ENCODE measurements at regions not wholly inside any gene's neighbourhood (a gene's known extent, or its start where the extent isn't known, plus 50 kb on each side); places are given as distances from the start of the nearest gene placed in this dataset.
A peak's percentile ranks its signal among the peaks of the same experiment; 100 is the strongest.
"Not testable (repeated sequence)": the region's sequence is repeated elsewhere in the genome, so short reads cannot be mapped to it uniquely, and the experiment has no call there.

DNA sequence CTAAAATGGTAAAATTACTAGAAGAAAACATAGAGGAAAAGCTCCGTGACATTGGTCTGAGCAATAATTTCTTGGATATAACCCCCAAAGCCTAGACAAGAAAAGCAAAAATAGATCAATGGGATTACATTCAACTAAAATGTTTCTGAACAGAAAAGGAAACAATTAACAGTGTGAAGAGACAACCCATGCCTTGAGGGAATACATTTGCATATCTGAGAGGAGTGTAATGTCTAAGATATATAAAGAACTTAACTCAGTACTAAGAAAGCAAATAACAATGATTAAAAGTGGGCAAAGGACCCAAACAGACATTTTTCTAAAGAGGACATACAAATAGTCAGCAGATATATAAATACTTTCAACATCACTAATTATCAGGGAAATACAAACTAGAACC lies 206.2 kb downstream of the VAPA start:
- DNase-seq (ENCODE audit: low read depth): no peak

DNA sequence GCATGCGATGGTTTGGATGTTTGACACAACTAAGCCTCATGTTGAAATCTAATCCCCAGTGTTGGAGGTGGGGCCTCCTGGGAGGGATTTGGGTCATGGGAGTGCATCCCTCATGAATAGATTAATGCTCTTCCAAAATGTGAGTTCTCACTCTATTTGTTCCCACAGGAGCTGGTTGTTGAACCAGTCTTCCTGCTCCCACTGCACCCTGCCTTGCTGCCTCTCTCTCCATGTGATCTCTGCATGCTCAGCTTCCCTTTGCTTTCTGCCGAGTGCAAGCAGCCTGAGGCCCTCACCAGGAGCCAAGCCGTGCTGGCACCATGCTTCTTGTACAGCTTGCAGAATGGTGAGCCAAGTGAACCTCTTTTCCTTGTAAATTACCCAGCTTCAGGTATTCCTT lies 206.8 kb downstream of the VAPA start:
- no peak for DNase-seq (ENCODE audit: low read depth)

DNA sequence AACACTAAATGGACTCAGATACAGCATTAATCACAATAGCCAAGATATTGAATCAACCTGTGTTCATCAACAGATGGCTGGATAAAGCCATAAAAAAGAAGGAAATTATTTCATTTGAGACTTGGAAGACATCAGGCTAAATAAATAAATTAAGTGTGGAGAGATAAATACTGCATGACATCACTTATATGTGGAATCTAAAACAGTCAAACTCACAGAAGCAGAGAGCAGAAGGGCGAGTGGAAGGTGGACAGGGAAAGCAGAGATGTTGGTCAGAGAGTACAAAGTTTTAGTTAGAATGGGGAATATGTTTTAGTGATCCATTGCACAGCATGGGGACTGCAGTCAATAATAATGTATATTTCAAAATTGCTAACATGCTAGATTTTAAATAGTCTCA lies 207.2 kb downstream of the VAPA start:
- no peak for DNase-seq (ENCODE audit: low read depth)

DNA sequence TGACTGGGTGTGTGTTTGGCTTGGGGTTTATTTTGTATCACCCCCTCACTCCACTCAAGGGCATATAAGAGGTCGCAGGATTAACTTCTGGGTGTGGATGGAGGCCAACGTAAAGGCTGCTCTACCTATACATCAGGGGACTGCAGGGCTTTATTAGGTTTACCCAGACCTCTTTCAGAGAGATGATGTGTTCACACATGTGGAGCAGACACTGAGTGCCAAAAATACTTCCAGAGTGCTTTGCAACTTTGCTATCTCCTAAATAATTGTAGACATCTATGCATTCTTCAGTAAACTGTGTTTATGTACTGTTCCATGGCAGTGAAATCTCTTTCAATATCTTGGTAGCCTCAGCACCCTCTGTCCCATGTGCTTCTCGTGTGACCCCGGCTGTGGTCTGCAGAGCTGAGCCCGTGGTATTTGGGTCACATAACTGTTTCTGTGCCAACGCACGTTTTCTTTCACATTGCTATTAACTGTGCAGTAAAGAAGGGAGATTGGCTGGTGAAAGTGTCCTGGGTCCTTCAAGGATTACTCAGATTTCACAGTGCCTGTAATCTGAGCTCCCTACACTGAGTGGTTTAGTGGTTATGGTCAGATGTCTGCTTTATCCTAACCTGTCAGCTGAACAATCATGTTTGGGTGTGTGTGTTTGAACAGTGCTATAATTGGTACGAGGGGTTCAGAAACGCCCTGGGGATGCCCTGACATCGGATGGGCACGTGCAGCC lies 208.1 kb downstream of the VAPA start:
- DNase-seq (ENCODE audit: low read depth): peak; percentile 95

DNA sequence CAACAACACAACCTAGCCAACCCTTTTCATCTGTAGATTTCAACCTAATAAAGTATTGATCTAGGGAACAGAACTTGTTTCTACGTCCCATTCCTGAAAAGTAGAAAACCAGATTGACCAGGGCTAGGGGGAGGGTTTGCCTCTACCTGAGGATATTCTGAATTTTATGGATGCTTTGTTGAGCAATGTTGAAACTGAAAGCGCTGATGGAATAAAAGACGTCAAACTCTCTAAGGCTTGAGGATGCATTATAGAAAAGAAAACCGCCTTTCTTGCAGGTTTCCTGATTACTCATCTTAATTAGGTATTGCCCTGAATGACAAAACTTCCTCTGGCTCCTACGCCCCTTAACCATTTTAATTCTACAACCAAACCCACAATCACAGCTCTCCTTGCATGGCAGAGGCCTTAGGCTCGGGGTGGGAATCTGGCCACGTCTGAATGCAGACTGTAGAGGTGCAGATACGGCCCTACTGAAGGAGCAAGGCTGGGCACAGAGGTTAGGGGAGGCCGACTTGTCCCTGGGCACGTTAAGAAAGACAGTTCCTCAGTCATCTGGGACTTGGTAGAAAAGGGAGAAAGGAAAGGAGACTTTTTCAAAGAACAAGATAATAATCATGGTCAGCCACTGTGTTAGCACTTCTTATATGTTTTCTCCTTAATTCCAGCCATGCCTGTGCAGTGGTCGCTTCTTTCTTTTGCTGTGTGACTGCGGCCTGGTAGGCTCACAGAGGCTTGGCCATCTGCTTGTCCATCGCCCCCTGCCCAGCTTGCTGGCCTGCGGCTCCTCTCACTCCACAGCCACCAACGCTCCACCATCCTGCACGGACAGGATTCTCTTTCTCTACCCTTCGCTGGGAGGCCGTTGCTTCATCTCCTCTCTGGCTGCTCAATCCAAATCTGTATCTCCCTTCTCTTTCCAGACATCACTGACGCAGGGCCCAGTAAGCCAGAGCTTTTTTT lies 209.5 kb downstream of the VAPA start:
- DNase-seq (ENCODE audit: low read depth): peak; percentile 77

DNA sequence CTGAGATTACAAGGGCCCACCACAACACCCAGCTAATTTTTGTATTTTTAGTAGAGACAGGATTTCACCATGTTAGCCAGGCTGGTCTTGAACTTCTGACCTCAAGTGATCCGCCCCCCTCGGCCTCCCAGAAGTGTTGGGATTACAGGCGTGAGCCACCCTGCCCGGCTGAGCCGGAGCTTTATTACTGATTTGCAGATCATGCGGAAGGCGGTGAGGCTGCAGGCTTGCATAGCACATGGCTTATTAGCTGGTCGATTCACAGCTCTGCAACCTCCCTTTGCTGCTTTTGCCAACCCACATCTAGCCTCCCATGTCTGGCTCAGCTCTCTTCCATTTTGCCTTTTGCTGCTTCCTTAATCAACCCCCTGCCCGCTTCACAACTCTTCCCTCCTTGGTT lies 210.3 kb downstream of the VAPA start:
- no peak for DNase-seq (ENCODE audit: low read depth)

DNA sequence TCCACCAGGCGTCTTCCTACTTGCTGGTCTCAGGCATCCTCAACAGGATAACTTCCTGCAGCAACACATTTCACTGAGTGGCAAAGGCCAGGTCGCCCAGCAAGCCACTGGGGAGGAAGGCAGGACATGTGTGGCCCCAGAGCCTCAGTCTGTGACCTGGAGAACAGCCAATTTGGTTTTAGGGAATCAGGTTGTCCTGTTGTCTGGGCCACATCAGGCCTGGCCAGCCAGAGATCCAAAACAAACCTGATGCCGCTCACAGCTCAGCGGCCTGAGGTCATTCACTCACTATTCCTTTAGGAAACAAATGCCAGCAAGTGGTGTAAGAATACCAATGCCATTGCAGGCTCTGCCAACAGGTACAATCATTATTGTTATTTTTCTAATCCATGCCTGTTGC lies 210.7 kb downstream of the VAPA start:
- no peak for DNase-seq (ENCODE audit: low read depth)

DNA sequence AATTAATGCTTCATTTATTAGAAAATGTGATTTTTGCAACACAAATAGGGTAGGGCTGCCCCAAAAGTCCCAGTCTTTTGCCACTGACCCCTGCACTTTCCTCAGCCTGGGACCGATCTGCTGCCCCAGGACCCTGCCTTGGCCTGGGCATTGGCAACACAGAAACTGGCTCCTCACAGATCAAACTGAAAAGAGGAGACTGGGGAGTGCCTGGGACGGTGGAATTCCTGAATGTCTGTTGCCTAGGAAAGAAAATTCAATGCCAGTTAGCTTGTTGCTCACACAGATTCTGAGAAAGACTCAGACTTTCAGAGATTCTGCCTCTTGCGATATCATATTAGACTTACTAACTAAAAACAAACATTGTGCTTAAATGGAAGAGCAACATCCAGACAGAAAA lies 211.2 kb downstream of the VAPA start:
- no peak for DNase-seq (ENCODE audit: low read depth)

DNA sequence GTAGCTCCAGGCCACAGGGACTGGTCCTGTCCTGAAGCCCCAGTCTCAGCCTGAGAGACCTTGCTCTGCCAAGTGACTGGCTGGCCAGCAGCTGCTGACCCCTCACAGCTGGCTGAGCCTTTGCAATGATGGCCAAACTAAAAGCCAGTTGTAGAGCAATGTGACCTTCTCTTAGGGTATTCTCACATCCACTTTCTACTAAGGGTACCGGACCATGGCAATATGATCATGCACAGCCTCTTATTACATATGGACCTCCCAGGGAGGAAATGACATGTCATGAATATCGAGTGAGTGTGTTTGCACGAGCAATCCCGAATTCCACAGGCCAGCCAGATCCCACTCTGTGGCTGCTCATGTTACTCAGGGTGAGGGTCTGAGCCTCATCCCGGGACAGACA lies 213.9 kb downstream of the VAPA start:
- DNase-seq (ENCODE audit: low read depth): no peak

DNA sequence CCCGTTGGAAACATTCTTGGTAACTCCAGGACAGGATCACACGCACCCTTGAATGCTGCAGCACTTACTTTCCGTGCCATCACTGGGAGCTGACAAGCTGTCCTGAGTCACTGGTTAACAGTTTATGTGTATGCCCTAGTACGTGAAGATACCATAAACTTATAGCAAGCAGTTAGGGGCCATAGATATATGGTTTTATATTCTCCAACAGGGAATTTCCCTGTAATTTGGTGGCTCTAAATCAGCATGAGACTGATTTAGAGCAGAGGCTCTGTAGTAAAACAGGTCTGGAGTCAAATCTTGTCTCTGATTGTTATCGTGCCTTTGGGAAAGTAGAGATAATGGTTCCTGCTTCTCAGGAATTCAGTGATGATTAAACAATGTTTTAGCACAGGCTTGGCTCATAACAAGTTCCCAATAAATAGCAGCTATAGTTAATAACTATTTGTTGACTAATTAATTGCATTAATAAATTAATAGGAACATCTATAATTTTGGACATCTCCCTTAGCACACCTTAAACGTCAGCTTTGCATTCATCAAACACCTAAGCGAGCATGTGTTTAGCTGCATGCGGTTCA lies 215.2 kb downstream of the VAPA start:
- DNase-seq (ENCODE audit: low read depth): no peak

DNA sequence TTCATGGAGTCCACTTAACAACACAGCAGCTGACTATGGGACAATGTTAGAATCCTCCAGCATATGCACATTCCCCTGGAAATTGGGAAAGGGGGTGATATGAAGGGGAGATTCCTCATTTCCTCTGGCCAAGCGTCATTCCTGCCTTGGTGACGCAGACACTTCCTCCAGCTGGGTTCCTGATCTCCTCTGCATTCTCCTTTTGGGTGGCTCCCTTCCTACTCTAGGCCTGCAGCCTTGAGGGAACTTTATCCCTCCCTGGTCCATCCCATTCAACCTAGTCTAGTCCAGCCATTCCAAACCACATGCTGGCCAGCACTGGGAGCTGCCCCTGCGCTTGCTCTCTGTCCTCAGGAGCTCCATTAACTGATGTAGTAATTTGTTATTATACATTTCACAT lies 216.8 kb downstream of the VAPA start:
- DNase-seq (ENCODE audit: low read depth): no peak

DNA sequence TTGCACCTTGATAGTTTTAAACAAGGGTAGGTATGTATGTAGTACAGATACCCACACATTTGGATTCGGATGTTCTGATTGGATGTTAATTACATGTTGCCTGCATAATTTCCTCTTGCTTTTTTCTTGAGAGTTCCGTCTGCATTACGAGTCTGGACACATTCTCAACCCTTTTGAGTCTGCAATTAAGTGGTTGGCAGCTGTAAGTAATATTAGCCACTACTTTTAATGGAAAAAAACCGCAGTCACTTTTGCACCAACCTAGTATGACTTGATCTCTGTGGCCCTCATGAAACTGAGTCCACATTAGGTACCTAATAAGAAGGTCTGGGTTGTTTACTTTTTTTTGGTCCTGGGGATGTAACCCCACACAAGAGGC lies 217.3 kb downstream of the VAPA start:
- DNase-seq (ENCODE audit: low read depth): no peak

DNA sequence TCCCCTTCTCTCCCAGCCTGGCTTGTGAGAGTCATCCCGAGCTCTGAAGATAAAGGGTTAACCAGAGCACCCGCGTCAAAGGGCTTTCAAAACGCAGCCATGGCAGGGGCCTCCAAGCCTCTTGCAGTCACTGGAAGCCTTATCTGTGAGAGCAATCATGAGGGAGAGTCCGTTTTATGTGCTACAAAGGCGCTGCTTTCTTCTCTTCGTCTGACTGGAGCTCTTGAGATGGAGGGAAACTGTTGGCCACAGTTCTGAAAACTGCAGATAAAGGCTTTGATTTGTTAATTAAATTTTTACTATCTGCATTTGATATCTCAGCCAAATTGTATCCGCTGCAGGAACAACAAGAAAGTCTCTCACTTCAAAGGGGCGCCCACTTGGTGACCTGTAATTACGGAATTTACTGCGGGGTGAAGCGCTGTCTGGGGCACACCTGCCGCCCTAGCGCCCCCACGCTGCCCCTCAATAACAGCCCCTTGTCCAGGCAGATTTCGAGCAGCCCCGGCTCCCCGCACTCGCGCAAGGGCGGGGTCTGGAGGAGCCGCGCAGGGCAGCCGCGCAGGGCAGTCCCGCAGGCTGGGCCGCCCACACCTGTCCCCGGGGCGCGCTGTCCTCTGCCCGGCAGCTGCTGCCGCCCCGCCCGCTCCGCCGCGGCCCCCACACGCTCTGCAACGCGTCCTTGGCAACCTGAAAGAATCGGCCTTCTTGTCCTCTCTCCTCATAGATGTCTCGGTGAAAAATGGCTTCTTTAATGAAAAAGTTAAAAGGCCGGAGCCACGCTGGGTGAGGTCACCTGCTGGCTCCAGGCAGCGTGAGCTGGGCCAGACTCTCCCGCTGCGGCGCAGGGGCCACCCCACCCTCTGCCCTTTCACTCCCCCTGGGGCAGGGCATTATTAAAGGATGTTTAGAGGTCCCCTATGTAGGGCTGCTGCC lies 217.9 kb downstream of the VAPA start:
- no peak for DNase-seq (ENCODE audit: low read depth)

DNA sequence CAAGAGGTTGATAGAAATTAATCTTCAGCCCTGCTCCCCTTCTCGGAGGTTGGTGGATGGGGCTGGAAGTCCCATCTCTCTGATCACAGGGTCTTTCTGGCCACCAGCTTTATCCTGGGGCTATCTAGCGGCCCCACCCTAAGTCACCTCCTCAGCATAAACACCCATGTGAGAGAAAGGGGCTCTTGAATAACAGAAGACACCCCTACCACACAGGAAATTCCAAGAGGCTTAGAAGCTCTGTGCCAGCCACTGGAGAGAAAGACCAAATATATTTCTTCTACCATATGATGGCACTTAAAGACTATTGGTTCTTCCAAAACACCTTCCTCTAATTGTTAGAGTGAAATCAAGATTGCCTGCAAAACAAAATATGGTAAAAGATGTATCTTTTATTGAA lies 219.7 kb downstream of the VAPA start:
- DNase-seq (ENCODE audit: low read depth): no peak

DNA sequence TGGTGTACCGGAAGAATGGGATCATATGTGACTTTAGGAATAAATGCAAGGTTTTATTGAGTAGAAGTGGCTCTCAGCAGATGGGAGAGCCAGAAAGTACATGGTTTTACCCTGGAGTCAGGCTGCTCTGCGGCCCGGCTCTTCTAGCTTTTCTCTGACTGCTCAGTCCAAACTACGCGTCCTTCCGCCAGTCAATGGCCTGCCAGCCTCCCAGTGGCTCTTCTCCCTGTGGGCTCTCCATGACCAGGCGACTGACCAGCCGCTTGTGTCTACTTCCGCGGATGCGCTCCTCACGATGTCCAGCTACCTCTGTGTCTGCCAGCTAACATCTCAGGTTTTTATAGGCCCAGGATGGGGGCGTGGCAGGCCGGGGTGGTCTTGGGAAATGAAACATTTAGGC lies 220.4 kb downstream of the VAPA start:
- DNase-seq (ENCODE audit: low read depth): no peak

DNA sequence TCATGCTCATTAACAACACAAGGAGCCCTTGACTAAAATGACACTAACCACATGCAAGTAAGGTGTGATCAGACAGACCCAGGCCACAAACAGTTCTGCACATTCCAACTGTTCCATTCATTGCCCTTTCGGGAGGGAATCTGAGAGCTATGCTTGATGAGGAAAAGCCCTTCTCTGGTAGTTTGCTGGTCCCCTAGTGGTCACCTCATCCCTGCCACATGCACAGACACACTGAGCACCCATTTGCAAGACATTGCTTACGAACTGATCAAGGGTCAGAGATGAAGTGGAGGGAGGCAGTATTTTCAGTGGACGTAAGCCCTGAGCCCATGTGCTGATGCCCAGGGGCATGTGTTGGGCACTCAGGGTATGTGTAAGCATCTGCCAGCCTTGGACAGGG lies 220.9 kb downstream of the VAPA start:
- not testable (repeated sequence) for DNase-seq (ENCODE audit: low read depth)

DNA sequence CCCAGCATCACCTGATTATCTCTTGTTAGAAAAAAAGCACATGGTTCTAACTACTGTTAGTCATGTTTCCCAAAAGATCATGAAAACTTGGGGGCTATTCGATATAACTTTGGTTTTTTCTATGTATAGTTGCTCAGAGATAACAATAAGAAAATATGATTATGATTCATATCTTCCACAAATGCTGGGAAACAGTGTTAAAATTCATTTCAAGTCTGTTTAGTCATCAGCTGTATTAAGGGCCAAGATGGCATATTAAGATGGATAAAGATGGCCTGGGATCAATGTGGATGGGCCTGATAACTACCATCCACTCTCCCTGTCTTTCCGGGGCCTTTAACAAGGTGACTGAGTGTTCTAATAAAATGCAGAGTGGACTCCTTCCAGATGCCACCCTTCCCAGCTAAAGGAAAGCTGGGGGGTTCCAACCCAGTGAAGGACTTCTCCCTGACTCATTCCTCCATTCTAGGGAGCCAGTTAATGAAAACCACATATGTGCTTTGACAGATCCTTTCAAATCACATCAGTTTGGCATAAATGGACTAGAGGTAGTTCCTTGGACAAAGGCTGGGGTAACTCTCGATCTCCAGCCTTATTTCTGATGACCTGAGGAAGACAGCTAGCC lies 221.6 kb downstream of the VAPA start:
- DNase-seq (ENCODE audit: low read depth): peak; percentile 28

DNA sequence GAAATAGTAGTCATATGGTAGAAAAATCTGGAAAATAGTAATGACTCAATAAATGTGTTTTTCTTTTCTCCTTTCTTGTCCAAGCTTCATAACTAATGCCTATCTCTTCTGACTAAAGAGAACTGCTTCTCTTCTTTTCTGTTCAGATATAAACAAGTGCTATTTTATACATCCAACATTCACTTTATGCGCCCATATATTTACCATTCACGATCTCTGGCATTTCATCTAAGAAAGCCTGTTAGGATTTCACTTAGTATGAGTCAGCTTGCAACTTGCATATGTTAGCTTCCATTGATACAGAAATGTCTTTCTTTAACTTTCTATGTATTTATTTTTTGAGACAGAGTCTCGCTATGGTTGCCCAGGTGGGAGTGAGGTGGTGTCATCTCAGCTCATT lies 224.9 kb downstream of the VAPA start:
- DNase-seq (ENCODE audit: low read depth): no peak

DNA sequence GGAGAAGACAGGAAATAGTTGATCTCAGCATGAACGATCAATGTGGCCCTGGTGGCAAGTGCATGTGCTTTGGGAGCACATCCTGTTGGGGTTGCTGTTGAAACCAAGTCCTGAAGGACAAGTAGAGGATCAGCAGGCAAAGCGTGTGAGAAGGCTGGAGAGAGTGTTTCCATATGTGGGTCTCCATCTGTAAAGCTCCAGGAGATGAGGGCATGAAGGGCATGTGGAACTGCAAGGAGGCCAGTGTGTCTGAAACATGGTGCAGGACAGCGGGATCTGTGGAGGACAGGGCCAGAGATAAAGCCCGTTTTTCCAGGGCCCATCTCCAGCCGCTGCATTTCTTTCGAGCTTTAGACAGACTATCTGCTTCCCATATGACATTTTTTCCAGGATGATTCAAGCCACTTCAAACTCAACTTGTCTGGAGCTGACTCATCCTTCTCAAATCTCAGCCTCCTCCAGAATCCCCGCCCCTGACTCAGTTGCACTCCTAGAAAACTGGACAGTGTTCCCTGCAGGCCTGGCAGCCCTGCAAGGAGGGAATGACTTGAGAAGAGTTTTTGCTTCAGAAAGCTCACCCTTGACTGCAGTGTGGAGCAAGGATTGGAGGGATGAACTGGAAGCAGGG lies 226.1 kb downstream of the VAPA start:
- DNase-seq (ENCODE audit: low read depth): peak; percentile 76

DNA sequence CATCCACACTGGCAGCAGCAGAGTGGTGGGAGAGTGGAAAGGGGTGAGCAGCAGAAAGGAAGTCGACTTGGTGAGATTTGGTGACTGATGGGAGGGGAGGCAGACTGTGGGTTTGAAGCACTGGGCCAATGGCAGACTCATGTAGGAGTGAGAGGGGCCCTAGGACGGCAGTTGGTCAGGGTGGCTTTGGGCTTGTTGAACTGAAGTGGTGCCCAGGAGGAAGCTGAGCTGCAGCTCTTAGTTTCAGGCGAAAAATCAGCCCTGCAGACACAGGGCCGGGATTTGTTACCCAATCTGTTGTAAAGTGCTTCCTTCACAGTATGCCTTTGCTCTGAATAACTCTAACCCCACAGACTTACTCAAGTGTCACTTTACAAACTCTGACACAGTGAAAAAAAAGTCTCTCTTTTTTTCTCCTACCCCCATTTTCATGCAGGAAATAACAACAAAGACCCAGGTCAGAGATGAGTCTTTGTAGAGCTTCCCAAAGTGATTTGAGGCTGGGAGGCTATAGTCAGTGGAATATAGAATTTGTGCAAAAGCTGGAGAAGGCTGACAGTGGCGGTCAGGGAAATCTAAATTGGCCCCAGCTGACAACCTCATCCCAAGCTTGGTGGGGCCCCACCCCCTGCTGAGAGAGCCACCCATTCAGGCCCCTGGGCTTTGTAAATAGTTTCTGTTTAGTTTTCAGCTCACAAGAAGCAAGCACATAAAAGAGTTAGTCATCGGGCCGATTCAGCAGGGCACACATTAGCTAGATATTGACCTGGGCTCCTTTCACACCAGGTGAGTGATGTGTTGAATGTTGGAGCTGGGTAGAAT lies 226.9 kb downstream of the VAPA start:
- DNase-seq (ENCODE audit: low read depth): peak; percentile 86
